Stimulated activated CD8-positive, alpha-beta memory T cell treated with anti-CD3 and anti-CD28 coated beads, Interleukin-7, amount 100 ng/mL, for 48 hours (primary cell): ENCODE measurements at regions not wholly inside any gene's neighbourhood (a gene's known extent, or its start where the extent isn't known, plus 50 kb on each side); places are given as distances from the start of the nearest gene placed in this dataset.

Source experiments
- DNase-seq, 2 donors: peaks; one replicate each; pipeline ENCODE4 v3.0.0-alpha.2; 2020; ENCODE audit warnings: low read depth in 1 of 2; ENCODE audit errors: extremely low read depth in 1 of 2

DNA sequence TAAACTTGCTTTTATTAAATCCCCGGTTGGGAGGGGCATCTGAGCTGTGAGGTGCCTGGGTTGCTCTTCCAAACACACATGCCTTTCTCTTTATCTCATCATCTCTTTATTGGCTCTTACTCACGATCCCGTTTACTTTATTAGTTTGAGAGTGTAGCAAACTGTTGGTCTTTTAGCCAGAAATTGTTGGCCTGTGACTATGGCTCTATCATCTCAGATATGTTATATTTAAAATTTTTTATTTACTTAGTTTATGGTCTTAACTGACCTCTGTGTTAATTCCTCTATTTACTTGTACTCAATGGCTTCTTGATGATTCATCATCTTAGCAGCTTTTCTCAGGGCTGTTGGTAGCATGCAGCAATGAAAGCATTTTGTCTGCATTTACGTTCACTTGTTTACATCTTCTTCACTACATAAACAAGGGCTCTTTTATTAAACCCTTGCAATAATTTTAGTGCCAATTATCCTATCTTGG is 408.4 kb downstream of the HRH4 start:
- no peak for DNase-seq

DNA sequence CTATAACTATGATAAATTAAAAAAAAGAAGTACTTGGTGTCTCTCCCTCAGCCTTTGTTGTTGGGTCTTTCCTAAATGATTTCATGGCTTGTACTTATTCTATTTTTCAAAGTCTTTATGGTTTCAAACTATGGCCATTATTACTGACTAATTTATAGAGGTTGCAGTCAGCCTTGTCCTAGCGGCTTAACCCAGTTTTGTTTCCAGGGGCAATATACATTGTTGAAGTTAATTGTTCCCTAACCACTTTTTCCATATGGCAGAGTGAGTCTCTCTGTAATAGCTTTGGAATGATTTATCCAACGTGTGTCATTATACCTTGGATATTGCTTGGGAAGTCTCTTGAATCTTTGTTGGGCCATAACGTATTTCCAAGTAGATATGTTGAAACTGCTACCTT is 408.8 kb downstream of the HRH4 start:
- no peak for DNase-seq

DNA sequence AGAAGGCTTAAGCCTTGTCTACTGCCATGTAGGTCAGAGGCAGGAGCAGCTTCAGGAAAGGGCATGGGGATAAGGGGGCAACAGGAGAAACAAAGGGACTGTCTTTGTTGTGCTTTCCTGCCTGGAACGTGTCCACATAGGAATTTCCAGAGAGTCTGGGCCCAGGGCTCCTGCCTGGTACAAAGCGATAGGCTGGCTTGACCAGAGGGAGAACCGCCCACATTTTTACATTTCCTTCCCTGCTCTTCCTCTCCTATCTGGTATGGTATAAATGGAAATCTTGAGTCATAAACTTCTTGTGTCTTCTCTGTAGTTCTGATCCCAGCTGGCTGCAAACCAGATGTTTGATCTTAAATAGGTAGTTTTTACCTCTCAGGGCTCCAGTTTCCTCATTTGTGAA is 414.8 kb downstream of the HRH4 start:
- DNase-seq: no peak

DNA sequence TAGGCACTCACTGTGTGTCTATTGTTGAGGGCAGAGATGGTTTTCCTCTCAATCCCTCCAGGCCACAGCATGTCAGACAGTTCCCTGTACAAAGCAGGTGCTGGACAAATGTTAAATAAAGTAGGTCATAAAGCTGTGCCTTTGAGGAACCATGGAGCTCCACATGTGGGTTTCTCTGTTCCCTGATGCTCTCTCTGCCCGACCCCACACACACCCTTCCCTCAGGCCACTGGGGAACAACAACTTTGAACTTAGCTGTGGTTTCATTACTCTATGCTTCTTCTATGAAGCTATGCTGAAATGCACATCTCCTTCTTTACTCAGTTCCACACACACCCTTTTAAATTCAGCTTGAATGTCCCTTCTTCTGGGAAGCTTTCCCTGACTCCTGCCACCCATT is 415.3 kb downstream of the HRH4 start:
- DNase-seq: no peak

DNA sequence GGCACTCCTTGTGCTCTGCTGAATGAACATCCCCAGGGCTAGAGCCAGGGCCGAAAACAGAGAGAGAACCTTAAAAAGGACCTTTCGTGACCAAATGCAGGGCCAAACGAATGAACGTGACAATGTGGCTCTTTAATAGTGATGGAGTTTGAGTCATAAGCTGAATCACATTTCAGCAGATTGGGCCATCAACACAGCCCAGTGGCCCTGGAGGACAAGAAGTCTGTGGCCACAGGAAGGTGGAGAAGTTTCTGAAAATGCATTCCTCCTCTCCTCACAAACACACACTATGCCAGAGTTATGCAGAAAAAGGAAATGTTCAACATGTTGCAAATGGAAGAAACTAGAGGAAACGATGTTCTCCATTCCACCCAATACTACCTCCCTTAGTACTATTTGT is 415.8 kb downstream of the HRH4 start:
- no peak for DNase-seq

DNA sequence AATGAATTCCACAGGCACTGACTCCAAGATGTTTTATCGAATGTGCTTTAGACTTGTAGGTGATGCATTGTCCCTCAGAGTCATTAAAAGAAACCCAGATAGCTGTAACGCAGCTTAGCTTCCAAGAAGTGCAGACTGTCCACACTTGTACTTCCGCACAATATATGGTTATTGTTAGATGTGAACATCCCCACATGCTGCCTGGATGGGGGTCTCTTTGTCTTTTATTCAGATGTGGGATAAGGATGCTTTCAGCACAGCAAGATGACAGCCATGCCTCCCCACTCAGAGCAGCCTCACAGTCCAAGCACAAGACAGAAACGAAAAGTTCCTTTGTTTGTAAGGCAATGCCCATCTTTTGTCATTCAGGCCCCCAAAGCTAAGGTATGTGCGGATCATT is 416.6 kb downstream of the HRH4 start:
- DNase-seq: no peak

DNA sequence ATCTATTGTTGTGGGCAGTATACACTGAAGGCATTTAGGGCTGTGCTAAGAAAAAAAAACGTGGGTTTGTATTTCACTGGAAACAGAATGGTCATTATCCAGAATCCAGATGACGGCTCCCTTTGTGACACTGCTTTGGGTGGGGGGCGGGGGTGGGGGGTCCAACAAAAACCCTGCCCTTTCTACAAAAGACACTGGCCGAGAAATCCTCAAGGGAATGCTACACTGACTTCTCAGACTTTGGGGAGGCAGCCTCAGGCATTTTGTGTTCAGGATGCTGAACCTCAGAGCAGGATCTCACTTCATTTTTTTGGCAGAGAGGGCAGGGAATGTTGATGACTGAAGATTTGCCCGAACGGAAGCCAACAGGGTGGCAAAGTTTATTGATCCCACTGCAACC is 417.1 kb downstream of the HRH4 start:
- no peak for DNase-seq

DNA sequence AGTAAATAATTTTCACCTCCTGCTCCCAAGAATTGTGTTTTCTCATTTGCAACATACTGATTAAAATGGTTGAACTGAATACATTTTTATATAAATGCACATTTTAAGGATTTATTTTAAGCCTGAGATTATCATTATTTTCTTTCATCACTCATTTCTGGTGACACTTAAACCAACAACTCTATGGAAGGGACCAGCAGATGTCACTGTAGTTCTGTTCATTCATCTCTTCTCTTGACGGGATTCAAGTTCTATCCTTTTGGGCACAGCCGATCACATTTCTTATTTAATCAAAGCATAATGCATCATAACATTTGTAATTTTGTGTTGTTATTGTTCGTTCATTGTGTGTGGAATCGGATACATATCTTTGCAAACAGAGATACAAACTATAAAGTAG is 417.9 kb downstream of the HRH4 start:
- DNase-seq: no peak

DNA sequence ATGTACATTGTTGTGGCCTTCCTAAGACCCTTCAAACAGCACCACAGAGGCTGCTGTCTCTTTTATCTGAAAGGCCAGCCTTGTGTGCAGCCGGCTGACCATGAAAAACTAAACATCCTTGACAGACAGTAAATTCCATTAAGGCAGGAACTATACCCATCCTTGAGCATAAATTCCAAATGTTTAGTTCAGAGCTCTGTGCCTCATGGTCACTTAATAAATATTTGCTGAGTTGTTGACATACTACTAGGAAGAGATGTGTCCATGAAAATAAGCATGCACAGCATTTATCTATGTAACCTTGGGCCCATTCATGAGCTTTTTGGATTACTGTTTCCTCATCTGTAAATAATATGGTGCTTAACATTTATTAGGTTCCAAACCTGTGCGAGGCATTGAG is 424.8 kb downstream of the HRH4 start:
- no peak for DNase-seq

DNA sequence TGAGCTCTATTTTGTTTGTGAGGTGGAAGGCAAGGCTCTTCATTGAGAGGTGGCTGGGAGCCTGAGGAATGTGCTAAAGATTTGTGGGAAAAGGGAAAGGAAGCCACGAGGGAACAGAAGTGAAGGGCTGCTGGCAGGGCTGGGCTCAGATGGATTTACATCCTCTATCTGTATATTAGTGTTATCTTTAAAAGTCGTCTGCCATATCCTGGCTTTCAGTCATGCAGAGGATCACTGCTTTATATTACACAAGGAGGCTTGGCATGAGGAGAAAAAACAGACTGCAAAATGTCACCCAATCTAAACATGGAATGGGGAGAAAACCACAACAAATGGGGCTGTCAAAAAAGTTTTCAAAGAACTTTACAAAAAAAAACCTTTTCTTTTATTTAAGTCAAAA is 434.4 kb downstream of the HRH4 start:
- no peak for DNase-seq

DNA sequence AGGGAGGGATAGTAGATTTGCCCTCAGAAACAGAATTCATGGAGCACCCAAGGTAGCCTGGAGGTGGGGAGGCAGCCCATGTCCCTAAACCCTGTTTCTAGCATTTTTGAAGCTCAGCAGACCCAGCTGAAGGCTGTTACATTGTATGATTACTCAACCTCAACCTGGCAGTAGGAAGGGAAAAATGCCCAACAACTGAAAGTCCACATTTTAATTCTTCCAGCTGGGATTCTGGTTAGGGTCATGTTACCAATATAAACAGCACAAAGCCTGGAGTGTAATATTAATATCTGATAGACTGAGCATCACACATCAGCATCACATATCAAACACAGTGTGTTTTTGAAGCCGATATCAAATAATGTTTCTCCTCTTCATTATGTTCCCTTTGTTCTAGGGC is 437.0 kb downstream of the HRH4 start:
- no peak for DNase-seq

DNA sequence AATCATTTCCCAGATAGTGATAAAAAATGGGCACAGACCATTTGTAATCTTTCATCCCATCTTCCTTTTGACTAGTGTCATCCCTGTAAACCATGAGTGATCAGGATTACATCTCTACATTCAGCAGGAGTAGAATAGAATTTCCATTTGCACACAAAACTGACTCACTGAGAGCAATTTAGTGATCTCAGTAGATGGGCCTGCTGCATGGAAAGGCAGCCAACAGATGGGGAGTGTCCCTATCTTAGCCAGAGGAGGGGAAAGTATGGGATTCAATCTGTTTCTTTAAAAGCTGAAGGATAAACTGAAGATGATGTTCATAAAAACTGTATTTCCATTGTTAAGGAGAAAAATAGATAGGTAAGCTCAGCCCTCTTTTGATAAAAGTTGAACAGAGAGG is 441.7 kb downstream of the ZNF521 start:
- DNase-seq: no peak

DNA sequence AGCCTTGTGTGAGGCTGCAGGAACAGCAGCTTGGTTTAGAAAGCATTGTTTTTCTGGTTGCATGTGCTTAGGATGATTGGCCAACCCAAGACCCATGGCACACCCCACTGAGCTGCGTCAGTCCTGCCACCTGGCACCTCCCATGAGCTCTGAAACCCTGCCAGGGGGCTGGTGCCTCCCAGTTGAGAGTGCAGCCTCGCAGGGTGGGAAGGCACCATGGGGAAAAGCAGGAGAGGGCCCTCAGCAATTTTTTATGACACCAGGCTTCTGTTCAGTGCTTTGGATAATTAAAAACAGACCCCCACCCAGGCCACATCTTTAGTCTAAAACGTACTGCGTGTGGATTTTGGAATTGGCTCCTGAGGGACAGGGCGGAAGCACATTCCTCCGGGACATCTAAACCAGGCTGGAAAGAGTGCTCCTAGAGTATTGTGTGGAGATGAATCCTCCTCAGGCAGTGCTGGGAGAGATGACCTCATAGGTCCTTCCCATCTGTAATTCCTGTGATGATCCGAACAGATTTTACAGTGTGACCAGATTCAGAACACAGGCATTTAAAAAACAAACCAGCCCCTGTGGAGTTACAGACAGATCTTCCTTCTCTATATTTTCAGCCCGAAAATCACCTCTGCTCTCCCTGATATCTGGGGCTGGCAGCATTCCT is 438.3 kb downstream of the ZNF521 start:
- no peak for DNase-seq

DNA sequence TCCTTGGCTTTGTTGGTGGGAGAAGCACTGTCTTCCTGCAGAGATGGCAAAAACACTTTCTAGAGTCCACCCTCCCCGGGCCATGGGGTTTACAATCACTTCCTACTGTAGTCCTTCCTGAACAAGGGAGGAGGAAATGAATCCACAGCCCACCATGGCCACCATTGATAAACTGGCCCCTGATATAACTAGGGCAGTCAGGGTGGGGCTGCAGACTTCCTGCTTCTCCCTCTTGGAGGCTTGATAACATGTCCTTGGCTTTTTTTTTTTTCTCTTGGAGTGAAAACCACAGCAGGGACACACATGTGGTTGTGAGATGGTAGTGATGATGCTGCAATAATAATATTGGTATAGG is 437.8 kb downstream of the ZNF521 start:
- DNase-seq: no peak

DNA sequence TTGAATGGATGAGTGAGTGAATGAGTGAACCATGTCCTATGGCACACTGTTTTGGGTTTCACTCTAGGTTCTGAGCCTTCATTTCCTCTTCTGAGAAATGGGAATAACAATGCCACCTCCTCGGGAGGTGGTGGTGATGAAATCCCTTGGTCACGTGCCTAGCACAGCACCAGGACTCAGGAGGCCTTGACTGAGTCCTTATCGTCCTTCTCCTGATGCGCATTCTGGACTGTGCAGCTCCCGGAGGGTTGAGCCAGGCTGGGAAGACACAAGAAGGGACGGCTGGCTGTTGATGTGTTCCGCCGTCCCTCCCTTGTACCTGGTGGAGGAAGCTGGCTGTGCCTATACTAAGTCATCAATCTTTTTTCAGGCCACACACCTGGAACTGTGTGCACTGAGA is 437.3 kb downstream of the ZNF521 start:
- DNase-seq: no peak

DNA sequence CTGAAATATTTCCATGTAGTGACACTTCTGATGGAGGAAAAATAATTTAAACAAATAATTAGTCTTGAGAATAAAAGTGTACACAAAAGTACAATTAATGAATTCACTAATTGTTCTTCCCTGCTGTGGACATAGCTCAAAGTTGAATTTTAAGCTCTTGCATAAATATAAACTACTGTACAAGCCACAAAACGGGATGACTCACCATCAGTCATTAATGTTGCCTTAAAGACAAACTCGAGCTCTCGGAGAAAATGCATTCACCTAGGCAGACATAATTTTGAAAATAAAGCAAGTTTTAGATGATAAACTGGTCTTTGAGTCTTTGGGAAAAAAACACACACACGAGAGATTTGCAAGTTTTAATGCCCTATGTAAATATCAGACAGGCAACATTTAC is 436.4 kb downstream of the ZNF521 start:
- no peak for DNase-seq

DNA sequence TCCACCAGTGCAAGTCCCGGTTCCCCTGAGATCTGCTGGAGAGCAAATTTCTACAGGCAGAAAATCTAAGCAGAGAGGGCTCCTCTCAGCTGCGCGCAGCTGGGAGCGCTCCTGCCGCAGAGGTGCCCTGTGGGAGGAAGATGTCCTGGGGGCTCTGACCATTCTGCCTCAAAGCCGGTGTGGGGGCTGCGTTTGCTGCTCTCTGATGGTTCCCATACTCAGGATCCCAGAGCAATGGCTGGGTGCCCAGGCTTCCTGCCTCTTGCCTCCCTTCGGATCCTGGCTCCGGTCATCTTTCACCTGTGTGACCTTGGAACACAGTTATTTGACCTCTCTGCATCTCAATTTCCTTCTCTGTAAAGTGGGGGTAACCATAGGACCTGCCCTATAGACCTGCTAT is 434.2 kb downstream of the ZNF521 start:
- no peak for DNase-seq

DNA sequence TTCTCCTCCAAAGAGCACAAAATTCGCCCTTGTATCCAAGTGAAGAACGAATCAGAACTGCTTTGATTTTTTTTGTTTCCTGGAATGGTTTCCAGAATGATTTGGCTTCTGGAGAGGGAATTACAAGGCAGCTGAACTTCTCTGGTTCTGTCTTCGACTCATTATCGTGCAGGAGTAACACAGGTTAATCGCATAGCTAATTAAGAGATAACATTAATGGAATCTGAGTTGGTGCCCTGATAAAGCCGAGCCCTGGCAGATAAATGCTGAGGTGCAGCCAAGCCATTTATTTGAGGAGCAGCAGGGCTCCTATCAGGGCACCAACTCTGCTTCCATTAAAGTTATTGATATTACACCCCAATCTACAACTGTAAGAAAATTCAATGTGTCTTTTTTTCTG is 433.7 kb downstream of the ZNF521 start:
- no peak for DNase-seq

DNA sequence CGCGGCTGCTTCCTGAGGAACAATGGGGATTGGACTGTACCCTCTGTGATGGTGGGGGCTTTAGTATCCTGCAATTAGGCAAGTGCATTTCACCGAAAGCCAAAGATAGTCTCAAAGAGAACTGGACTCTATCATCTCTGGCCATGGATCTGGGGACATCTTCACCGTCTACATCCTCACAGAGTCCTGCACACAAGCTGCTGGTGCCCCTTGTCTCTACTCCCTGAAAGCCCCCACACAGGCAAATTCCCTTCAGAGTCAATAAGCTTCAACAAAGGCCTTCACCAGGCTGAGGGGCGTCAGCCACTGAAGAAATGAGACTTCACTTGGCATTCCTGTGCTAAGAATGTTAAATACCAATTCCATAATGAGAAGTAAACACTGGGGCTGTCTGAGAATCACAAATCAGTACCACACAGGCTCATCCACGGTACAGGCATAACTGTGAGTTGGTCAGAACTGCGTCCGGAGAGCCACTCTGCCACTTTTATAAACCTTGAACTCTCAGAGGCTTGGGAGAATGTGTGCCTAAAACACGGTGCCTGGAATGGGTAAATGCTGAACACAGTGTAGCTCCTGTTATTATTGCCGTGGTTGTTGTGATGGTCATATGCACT is 432.7 kb downstream of the ZNF521 start:
- DNase-seq: no peak

DNA sequence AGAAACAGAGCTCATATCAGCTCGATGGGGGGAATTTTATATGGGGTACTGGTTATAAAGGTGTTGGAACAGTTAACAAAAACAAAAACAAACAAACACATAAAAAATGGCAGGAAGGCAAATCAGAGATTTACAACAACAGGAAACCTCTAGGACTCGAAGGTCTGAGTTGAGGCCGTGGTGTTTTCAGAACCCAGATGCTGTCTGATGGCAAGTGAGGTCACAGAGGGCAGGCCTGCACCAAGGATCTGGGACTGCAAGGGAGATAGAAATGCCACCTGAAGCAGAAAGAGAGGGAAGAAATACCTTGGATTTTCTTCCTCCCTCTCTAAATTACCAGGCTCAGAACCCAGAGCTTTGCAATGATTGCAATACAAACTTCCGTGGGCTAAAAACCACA is 429.5 kb downstream of the ZNF521 start:
- DNase-seq: no peak

DNA sequence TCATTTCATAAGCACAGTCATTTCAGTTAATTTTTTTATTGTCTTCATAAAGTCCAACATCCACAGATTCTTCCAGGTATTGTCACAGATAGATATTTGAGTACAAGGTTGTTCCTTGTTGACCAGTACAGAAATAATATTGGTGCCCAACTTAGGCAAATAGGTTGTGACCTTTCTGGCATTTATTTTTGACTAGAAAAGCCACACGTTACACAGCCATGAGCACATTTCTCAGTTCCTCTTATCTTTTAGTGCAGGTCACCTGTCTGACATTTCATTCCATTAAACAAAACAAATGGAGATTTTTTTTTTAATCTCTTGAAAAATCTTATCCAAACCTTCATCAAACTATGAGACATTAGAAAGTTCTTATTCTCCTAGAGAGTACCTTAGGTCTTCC is 428.8 kb downstream of the ZNF521 start:
- DNase-seq: no peak

DNA sequence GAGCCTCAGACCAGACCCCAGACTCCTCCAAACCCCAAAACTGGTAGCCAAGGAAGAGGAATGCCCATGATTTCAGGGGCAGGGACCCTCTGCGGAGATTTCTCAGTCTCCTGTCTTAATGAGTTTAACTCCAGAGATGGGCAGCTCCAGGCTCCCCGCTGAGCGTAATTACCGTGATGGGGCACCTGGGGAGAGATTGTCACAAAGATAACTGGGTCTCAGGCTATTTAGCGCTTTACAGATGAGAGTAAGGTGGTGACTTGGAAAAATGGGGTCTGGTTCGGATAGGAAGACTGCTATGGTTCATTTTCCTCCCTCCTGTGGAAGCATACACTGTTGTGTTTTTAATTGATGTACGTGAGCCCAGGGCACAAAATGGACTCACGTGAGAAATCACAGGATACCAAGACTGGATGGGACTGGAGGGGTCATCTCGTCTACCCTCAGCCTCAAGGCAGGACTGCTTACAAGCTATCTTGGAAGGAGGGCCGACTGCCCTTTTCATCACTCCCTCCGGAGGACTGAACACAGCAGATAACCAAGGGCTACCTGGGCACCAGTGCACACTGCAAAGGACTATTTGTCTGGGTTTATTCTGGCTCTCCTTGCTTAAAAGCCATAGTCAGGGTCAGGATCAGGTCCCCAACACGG is 427.8 kb downstream of the ZNF521 start:
- no peak for DNase-seq

DNA sequence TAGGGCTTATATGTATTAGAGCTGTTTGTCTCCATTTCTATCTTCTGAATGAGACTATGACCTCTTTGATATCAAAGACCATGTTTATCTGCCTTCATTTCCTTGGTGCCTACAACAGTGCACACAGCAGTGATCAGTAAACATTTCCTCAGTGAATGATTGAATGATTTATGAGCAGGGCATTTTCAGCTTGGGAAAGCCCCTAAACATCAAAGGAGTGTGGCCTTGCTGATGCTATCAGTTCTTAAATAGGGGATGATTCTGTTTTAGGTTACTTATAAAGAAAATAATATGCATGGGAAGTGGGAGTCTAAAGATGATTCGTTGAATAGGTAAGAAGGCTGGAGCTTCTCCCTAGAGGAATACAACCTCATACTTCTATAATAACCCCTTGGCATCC is 425.3 kb downstream of the ZNF521 start:
- no peak for DNase-seq
